ENCODE measurements at regions not wholly inside any gene's neighbourhood (a gene's known extent, or its start where the extent isn't known, plus 50 kb on each side); places are given as distances from the start of the nearest gene placed in this dataset.
A peak's percentile ranks its signal among the peaks of the same experiment; 100 is the strongest.
"Not testable (repeated sequence)": the region's sequence is repeated elsewhere in the genome, so short reads cannot be mapped to it uniquely, and the experiment has no call there.

DNA sequence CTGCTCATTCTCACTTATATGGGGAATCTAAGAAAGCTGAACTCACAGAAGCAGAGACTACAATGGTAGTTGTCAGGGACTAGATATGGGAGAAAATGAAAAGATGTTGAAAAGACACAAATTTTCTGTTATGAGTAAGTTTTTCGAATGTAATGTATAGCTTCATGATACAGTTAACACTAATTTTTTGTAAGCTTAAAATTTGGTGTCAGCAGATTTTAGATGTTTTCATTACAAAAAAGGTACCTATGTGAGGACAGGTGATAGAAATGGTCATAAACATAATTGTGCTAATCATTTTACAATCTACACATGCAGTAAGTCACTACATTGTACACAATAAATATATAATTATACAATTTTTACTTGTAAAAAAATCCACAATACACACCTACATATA, 286.6 kb downstream of the ZNF33B start:
- Histone ChIP-seq H2BK15ac (ENCODE audit: low read depth, low read length) (no peak overlapping the region), H3K27me3 (ENCODE audit: control insufficient read depth, insufficient read depth, low read length) (no peaks in the 10 kb centered on the region), H3K4me2 (ENCODE audit: low read depth, low read length) (no peak overlapping the region), H3K27ac (ENCODE audit: insufficient read depth, low read length) (no peak overlapping the region), H3K23ac (ENCODE audit: low read depth, low read length) (no peak overlapping the region), H2BK20ac (ENCODE audit: low read depth, low read length) (no peak overlapping the region), H3K9me3 (ENCODE audit: control insufficient read depth, insufficient read depth, low read length) (no peaks in the 10 kb centered on the region), H2BK5ac (ENCODE audit: low read depth, low read length, poor library complexity, severe bottlenecking) (no peak overlapping the region), H3K79me1 (ENCODE audit: low read depth in 1 of 2, low read length in 2 of 2) (no peaks in the 10 kb centered on the region), H3K18ac (ENCODE audit: low read depth, low read length) (no peak overlapping the region), H3K4ac (ENCODE audit: low read depth, low read length) (no peak overlapping the region), H3K4me1 (ENCODE audit: control insufficient read depth, insufficient read depth, low read length) (no peaks in the 10 kb centered on the region), H3K9me1 (ENCODE audit: insufficient read depth, low read length) (no peaks in the 10 kb centered on the region), H2BK120ac (ENCODE audit: low read depth, low read length) (no peak overlapping the region), H3K9ac (ENCODE audit: low read depth, low read length) (no peak overlapping the region), H2AFZ (replicated peaks; ENCODE audit: low read length, poor library complexity) (no peak overlapping the region), H3K56ac (ENCODE audit: extremely low read depth, insufficient read depth, low read length) (no peak overlapping the region), H2AK5ac (ENCODE audit: low read depth, low read length) (no peak overlapping the region), H4K5ac (ENCODE audit: low read depth, low read length) (no peak overlapping the region), H4K91ac (ENCODE audit: insufficient read depth, low read depth, low read length) (no peak overlapping the region), H3K36me3 (ENCODE audit: control insufficient read depth, insufficient read depth, low read length) (no peaks in the 10 kb centered on the region), H4K20me1 (ENCODE audit: insufficient read depth, low read length) (no peaks in the 10 kb centered on the region), H4K8ac (ENCODE audit: low read depth in 2 of 2, low read length in 2 of 2) (no peak overlapping the region), H3K4me3 (ENCODE audit: insufficient read depth, low read depth, low read length) (no peak overlapping the region), H2AK9ac (replicated peaks; ENCODE audit: low read depth, low read length, poor library complexity) (no peak overlapping the region), H3K14ac (replicated peaks; ENCODE audit: low read depth, low read length) (no peak overlapping the region)
- POLR2A ChIA-PET (ENCODE audit: unreplicated experiment) = no interaction called here
- intact Hi-C loops (cut with micrococcal nuclease) (no loop called here), in situ Hi-C loops (cut with MboI; ENCODE audit: low sequenced_read_pairs) (no loop called here), dilution Hi-C loops (cut with HindIII; ENCODE audit: low sequenced_read_pairs, unreplicated experiment) (no loop called here)
- no peak for TF ChIP-seq CHD1 (IDR thresholded peaks at IDR 0.05; ENCODE audit: low read depth, low read length)
- TF ChIP-seq NFE2L2 (IDR thresholded peaks at IDR 0.05; ENCODE audit: low read depth, low read length) = no peak
- peak; percentile 16; the same call in 1 of the 2 replicates for TF ChIP-seq MAFK (IDR thresholded peaks at IDR 0.05; ENCODE audit: low read depth, low read length)
- TF ChIP-seq FOS (IDR thresholded peaks at IDR 0.05; ENCODE audit: low read depth, low read length) = no peak
- TF ChIP-seq CEBPB (IDR thresholded peaks at IDR 0.05; ENCODE audit: low read depth, low read length) = no peak
- WGBS, 2 experiments (ENCODE audit: extremely low coverage in 2 of 2, insufficient read length in 1 of 2) = no CpG with 5 or more reads among the region's 1 CpG
- BruUV-seq (replicated peaks) = no TSS peak
- CTCF ChIA-PET = no interaction called here
- DNase-seq (no peak), ATAC-seq (ENCODE audit: low read depth) (no peak)

DNA sequence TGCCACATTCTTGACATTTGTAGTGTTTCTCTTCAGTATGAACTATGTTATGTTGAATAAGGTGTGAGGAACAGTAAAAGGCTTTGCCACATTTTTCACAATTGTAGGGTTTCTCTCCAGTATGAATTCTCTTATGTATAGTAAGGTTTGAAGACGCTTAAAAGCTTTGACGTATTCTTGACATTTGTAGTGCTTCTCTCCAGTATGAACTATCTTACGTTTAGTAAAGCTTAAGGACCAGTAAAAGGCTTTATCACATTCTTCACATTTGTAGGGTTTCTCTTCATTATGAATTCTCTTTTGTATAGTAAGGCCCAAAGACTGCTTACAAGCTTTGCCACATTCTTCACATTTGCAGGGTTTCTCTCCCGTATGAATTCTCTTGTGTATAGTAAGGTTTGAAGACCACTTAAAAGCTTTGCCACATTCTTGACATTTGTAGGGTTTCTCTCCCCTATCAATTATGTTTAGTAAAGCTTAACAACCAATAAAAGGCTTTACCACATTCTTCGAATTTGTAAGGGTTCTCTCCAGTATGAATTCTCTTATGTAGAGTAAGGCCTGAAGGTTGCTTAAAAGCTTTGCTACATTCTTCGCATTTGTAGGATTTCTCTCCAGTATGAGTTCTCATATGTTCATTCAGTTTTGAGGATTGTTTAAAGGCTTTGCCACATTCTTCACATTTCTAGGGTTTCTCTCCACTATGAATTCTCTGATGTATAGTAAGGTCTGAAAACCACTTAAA, 301.6 kb downstream of the ZNF33B start:
- H3K4me2 ChIP-seq (ENCODE audit: low read depth, low read length); H2BK20ac ChIP-seq (ENCODE audit: low read depth, low read length); H4K5ac ChIP-seq (ENCODE audit: low read depth, low read length); CTCF ChIA-PET; H3K14ac ChIP-seq (replicated peaks; ENCODE audit: low read depth, low read length); H2BK15ac ChIP-seq (ENCODE audit: low read depth, low read length); H3K9me3 ChIP-seq (ENCODE audit: control insufficient read depth, insufficient read depth, low read length); H4K8ac ChIP-seq (ENCODE audit: low read depth in 2 of 2, low read length in 2 of 2); H3K4me1 ChIP-seq (ENCODE audit: control insufficient read depth, insufficient read depth, low read length); H3K18ac ChIP-seq (ENCODE audit: low read depth, low read length); H4K20me1 ChIP-seq (ENCODE audit: insufficient read depth, low read length); intact Hi-C loops (cut with micrococcal nuclease); dilution Hi-C loops (cut with HindIII; ENCODE audit: low sequenced_read_pairs, unreplicated experiment); H3K36me3 ChIP-seq (ENCODE audit: control insufficient read depth, insufficient read depth, low read length); H4K91ac ChIP-seq (ENCODE audit: insufficient read depth, low read depth, low read length); H2AFZ ChIP-seq (replicated peaks; ENCODE audit: low read length, poor library complexity); H3K27me3 ChIP-seq (ENCODE audit: control insufficient read depth, insufficient read depth, low read length); POLR2A ChIA-PET (ENCODE audit: unreplicated experiment); H2BK120ac ChIP-seq (ENCODE audit: low read depth, low read length); H2AK9ac ChIP-seq (replicated peaks; ENCODE audit: low read depth, low read length, poor library complexity); in situ Hi-C loops (cut with MboI; ENCODE audit: low sequenced_read_pairs); H2BK5ac ChIP-seq (ENCODE audit: low read depth, low read length, poor library complexity, severe bottlenecking); H3K4me3 ChIP-seq (ENCODE audit: insufficient read depth, low read depth, low read length); H3K9ac ChIP-seq (ENCODE audit: low read depth, low read length); H3K9me1 ChIP-seq (ENCODE audit: insufficient read depth, low read length); H2AK5ac ChIP-seq (ENCODE audit: low read depth, low read length); H3K79me1 ChIP-seq (ENCODE audit: low read depth in 1 of 2, low read length in 2 of 2); H3K4ac ChIP-seq (ENCODE audit: low read depth, low read length); DNase-seq; H3K23ac ChIP-seq (ENCODE audit: low read depth, low read length); H3K27ac ChIP-seq (ENCODE audit: insufficient read depth, low read length); H3K56ac ChIP-seq (ENCODE audit: extremely low read depth, insufficient read depth, low read length); BruUV-seq (replicated peaks); ATAC-seq (ENCODE audit: low read depth): not testable (repeated sequence)
- no CpG with 5 or more reads among the region's 6 CpGs for WGBS, 2 experiments (ENCODE audit: extremely low coverage in 2 of 2, insufficient read length in 1 of 2)
